ENCODE measurements at regions not wholly inside any gene's neighbourhood (a gene's known extent, or its start where the extent isn't known, plus 50 kb on each side); places are given as distances from the start of the nearest gene placed in this dataset.

DNA sequence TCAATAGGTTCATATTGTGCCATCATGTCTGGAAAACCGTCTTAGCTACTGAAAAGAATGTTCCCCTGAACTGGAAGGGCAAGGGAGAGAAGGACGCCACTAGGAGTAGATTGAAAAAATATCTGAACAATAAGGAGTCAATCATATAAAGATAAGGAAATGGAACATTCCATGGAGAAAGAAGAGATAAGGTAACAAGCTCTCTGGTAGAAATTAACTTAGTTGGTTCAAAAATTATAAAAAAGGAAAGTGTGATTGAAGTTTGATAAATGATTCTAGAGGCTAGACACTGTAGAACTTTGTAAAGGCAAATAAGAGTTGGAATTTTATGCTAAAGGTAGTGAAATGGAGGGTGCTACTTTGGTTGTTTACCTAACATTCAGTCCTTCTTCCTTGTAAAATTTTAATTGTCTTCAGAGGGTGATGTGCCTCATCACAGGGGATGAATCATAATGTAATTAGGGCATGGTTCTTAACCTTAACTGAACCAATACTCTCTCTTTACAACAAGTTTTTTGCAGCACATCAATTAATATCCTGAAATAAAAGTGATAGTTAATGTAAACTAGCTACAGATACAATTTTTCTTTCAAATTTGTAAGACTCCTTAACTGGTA lies 135.5 kb downstream of the GPX5 start:
- no peak for TF ChIP-seq POLR2AphosphoS5 (IDR thresholded peaks at IDR 0.05; ENCODE audit: low read depth, low read length)
- TF ChIP-seq, protein P1, sequence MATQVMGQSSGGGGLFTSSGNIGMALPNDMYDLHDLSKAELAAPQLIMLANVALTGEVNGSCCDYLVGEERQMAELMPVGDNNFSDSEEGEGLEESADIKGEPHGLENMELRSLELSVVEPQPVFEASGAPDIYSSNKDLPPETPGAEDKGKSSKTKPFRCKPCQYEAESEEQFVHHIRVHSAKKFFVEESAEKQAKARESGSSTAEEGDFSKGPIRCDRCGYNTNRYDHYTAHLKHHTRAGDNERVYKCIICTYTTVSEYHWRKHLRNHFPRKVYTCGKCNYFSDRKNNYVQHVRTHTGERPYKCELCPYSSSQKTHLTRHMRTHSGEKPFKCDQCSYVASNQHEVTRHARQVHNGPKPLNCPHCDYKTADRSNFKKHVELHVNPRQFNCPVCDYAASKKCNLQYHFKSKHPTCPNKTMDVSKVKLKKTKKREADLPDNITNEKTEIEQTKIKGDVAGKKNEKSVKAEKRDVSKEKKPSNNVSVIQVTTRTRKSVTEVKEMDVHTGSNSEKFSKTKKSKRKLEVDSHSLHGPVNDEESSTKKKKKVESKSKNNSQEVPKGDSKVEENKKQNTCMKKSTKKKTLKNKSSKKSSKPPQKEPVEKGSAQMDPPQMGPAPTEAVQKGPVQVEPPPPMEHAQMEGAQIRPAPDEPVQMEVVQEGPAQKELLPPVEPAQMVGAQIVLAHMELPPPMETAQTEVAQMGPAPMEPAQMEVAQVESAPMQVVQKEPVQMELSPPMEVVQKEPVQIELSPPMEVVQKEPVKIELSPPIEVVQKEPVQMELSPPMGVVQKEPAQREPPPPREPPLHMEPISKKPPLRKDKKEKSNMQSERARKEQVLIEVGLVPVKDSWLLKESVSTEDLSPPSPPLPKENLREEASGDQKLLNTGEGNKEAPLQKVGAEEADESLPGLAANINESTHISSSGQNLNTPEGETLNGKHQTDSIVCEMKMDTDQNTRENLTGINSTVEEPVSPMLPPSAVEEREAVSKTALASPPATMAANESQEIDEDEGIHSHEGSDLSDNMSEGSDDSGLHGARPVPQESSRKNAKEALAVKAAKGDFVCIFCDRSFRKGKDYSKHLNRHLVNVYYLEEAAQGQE (IDR thresholded peaks at IDR 0.05; ENCODE audit: insufficient read depth in 1 of 2, low read depth in 2 of 2, low read length in 2 of 2), result no peak
- no peak for TF ChIP-seq TAF1 (IDR thresholded peaks at IDR 0.05; ENCODE audit: borderline replicate concordance, insufficient read depth, low read length)
- TF ChIP-seq FOXP2 (optimal IDR thresholded peaks at IDR 0.05; ENCODE audit: borderline replicate concordance, extremely low read depth, extremely low read length, insufficient read depth), result no peak
- no peak for TF ChIP-seq SIN3A (IDR thresholded peaks at IDR 0.05; ENCODE audit: borderline replicate concordance, insufficient read depth, low read length)
